ENCODE measurements at regions not wholly inside any gene's neighbourhood (a gene's known extent, or its start where the extent isn't known, plus 50 kb on each side); places are given as distances from the start of the nearest gene placed in this dataset.
A peak's percentile ranks its signal among the peaks of the same experiment; 100 is the strongest.

GRCh38 chr5:174312641-174313040, 267.1 kb downstream of the NSG2 start:
- DNase-seq: no peak

GRCh38 chr5:174313615-174314014, 268.1 kb downstream of the NSG2 start:
- DNase-seq: no peak

DNA sequence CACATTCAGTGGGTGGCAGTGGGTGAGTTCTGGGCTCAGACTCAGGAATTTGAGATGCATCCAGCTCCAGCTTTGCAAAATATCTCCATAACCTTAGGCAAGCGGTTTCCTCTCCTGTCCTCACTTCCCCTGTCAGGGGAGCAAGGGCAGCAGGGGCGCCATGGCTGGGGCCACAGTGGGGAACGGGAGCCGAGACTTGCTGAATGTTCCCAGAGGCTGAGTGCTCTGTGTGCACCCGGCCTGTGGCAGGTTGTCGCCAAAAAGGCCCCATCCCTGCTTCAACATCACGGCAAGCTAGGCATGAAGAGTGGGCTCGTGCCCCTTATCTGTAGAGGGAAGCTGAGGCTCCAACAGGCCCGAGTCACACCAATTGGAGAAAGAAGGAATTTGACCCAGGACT, 268.8 kb downstream of the NSG2 start:
- no peak for DNase-seq

GRCh38 chr5:174315471-174315870, 270.0 kb downstream of the NSG2 start:
- no peak for DNase-seq

DNA sequence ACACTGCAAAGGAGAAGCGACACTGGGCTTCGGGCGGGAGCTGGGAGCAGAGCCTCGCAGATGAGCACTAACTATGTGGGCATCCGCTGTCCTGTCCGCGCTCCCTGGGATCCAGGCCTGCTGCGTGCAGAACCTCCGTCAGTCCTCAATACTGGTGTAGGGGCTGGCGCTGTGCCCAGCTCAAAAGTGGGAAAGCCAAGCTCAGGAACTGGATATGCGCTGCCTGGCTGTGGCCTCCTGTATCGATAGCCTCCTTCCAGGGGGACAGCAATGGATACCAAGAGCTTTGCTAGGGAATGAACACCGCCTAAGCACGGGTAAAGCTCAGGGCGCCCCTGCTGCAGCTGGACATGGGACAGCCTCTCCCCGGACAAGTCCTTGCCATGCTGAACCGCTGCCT, 270.4 kb downstream of the NSG2 start:
- DNase-seq: no peak

DNA sequence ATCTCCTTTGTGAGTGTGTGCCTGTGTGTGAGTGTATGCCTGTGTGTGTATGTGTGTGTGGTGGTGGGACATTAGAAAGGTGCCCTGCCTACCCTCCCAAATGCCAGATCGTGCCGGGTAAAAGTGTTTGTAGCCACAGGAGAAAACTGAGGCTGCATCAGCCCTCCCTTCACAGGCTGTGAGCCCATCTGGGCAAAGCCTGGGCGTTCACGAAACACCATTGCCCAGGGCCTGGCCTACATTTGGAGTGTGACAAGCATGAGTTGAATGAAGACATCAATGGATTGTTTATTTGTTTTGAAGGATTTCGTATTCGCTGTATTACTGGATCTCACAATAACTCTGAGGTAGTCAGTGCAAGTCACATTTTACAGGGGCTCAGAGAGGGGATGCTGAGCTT, 270.8 kb downstream of the NSG2 start:
- no peak for DNase-seq

- DNase-seq: peak; percentile 13 to 48
These were observed 271.9 kb downstream of the NSG2 start for GRCh38 chr5:174317256-174317894.

- DNase-seq: no peak
These were observed 273.1 kb downstream of the NSG2 start for GRCh38 chr5:174318578-174318977.

GRCh38 chr5:174319551-174319950, 274.0 kb downstream of the NSG2 start:
- DNase-seq: no peak

DNA sequence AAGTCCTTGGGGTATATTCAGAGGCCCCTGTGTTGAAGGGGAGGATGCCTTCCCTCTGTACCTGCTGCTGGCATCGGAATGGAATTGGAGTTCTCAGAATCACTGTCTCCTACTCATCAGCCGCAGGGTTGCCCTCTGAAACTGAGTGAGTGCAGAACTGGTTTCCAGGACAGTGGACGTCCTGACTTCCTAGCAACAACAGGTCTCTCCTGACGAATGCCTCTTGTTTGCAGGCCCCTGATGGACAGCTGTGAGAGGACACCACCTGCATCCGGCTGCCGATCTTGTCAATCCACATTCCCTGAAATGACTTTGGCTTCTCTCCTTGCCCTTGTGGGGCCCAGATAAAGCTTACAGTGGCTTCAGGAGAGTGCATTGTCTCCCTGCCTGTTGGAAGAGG, 274.5 kb downstream of the NSG2 start:
- no peak for DNase-seq

- DNase-seq: peak; percentile 35 to 50
These were observed 278.4 kb downstream of the NSG2 start for GRCh38 chr5:174323878-174324281.

DNA sequence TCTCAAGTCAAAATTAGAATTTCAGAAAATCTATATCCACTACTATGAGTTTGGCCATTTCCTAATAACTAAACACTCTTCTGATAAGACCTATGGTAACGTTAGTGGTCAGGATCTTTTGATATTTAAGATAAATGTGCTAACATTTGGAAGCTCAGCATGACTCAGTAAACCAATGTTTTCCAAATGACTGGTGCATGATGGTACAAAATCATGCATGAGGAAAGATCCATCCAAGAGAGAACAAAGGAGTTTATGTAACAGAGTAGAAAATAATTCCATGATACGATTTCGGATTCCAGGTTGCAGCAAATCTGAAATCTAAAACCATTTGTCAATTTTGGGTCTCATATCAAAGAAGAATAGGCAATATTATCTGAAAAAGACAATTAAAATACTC, 279.2 kb downstream of the NSG2 start:
- no peak for DNase-seq

DNA sequence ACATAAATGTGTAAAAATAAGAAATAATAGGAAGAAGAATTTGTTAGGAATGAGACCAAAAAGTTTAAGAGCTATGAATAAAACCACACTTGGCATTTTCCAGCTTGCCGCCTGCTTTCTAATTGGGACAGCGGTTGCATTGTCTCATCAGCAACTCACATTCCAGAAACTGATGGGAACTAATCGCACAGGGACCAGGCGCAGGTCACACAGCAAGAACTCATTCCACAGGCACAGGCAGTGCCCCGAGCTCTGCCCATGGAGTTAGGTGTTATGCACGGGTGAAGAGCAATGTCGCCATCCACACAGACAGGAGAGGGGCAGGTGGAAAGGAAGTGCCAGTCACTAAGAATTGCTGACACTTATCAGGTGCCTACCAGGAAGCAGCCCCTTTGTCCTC, 279.9 kb downstream of the NSG2 start:
- no peak for DNase-seq

DNA sequence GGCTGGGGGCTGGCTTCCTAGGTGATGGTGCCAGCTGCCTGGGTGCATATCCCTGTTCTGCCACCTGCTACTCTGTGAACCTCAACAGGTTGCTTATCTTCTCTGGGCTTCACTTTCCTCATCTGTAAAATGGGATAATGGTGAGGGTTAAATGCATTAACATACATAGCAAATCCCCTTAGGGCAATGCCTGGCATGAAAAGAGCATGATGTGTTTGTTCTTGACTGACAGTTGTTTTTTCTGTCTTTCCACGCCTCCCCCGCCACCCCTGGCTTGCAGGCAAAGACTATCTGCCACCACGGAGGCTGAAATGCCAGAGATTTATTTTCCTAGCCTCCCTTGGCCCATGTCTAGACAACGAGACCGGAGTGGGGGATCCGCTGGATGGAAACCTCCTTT, 280.5 kb downstream of the NSG2 start:
- no peak for DNase-seq

GRCh38 chr5:174326372-174326771, 280.9 kb downstream of the NSG2 start:
- no peak for DNase-seq

- peak; percentile 18 to 60 for DNase-seq
These were observed 281.9 kb downstream of the NSG2 start for GRCh38 chr5:174327317-174327864.

GRCh38 chr5:174327896-174328295, 282.4 kb downstream of the NSG2 start:
- no peak for DNase-seq

DNA sequence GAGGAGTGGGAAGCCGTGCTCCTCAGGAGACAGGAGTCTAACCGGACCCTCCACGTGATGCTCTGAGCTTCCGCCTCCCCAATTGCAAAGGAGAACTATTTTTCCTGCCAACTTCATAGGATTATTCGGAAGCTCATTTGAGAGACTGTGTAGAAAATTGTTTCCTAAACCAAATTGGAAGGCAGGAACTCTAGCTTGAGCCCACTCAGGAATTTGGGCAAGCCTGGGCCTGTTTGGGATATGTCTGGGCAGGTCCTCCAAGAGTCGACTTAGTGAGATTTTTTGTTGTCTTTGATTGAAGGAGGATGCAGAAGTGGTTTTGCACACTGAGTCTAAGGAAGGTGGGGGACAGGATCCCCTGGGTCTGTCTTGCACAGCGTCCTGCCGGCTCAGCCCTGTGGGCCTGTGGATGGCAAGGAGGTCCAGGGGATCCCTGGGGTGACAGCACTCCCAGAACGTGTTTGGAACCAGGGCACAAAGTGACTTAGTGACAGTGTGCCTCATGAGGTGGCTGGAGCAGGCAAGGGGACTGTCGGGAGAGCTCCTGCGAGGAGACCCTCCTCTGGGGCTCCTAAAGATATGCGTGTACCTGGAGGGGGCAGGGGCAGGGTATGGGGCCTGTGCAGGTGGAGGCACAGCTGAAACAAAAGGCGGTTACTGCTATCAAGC, 283.3 kb downstream of the NSG2 start:
- no peak for DNase-seq

DNA sequence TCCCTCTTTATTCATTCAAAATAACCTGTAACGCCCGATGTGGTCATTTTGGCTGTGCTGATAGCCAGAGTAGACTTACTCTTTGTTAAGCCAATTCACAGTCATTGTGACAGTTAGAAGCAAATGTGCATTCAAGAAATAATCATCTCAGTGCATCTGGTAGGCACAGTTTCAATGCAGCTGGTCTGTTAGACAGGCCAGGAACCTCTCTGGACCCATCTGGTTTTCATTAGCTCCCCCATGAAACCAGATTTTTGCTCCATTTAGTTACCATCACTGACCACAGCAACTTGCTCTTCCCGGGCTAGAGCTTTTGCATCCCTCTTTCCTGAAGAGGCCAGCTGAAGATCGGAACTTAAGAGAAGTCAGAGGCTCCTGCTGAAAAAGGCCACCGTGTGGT, 284.2 kb downstream of the NSG2 start:
- DNase-seq: no peak

DNA sequence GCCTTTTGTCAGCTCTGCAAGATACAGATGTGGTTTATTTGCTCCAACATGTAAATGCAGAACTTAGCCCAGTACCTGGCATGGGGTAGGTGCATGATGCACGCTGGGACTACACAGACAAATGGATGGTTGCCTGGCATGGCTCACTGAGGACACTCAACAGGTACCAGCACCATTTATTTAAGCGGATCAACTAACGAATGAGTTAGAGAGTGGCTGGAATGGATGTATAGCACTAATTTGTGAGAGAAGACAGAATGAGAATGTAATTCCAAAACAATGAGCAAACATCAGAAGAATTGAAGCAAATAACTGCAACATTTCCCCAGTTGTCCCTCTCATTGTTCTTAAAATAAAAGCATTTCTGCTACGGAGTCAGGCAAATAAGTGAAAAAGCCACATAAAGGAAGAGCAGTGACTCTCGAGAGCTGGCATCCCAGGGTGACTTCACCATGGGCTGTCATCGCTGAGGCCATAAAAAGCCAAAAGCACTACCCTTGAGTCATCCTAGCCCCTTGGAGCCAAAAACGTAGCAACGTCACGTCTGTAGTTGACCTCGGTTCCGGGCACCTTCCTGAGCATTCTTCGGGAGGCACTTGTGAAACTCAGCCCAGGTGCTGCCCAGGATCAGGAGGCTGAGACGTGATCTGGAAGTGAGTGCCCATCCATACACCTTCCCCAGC, 290.3 kb downstream of the NSG2 start:
- DNase-seq: no peak

DNA sequence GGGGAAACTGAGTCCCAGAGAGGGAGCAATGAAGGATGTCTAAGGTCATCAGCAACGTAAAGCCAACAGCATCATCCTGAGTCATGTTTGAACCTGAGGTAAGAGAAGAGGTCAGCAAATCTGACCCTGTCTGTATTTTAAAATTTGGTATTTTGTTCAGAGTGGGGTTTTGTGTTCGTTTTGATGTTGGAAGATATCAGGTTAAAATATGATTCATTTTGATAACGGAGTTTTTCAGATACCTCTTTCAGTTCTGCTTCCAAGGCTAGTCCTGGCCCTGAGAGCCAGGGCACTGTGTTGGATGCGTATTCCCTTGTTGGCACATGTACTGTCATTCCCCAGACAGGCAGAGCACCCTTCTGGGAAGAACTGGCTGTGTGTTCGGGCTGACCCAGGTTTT, 291.0 kb downstream of the NSG2 start:
- DNase-seq: no peak

DNA sequence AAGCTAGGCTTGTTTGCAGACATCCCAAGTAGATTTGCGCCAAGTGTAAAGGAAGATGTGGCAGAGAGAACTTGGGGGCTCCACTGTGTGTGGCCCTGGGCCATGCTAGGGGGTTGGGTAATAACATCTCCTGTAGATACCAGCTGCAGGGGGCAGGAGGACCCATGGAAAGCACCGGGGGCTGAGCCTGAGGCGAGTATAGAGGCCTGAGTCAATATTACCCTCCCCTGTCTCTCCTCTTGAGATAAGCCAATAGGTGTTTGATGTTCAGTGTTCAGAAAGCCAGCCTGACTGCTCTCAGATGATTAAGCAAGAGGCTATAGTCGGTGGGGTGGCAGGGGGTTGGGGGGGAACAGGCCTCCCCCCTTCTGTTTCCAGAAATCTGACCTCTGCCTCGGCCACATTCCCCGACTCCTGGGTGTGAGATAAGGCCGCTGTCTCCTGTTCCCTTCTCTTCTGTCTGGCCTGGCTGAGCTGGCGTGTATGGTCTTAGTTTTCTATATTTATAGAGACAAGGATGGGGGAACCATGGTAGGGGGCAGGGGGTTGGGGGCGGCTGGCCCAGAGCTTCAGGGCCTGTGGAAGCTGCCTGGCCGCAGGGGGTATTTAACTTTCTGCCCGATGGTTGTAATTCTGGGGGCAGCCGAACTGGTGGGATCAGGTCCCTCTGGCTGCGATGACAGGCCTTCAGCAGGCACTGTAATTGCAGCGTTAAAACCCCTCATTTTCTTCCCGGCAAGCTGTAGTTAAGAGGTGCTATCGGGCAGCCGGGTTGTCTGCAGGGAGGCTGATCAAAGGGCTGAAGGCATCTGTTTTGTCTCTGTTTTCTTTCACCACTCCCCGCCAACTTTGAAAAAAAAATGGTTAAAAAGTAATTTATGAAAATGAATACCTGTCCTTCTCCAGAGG, 292.0 kb downstream of the NSG2 start:
- no peak for DNase-seq
